ENCODE measurements at regions not wholly inside any gene's neighbourhood (a gene's known extent, or its start where the extent isn't known, plus 50 kb on each side); places are given as distances from the start of the nearest gene placed in this dataset.

DNA sequence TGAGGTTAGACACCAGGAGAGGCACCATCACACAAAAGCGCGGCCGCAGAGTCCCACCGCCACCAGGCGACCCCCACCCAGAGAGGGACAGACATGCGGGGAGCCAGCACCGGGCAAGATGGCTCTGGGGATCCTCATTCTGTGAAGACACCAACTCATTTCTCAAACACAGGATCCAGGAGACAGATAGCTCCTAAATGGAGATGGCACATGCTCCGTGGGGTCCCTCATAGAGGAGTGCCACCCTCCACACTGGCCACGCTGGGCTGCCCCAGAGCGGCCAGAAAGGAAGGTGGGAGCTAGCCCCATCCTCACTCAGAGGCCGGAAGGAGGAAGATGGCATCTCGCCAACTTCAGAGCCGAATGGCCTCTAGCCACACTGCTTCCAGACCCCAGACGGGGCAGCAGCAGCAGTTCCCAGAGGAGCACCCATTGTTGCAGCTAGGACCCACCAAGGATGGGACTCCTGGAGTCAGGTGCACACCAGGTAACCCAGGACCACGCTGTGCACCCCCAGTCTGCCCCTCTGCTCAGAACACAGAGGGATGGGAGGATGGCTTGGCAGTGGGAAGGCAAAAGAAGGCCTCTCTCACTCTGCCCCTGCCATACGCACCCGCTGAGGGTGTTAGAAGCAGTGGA lies 78.6 kb downstream of the ZIC5 start:
- no peaks in the 10 kb centered on the region for H3K36me3 ChIP-seq
- no peaks in the 10 kb centered on the region for H3K4me1 ChIP-seq
- no peak overlapping the region for H3K4me3 ChIP-seq
- DNase-seq = no peak
- no peaks in the 10 kb centered on the region for H3K9me3 ChIP-seq
- intact Hi-C loops (cut with DNase I) = no loop called here
- peaks cover 26% of the 10 kb centered on the region for H3K27me3 ChIP-seq
- no peak for TF ChIP-seq CTCF (IDR thresholded peaks at IDR 0.05)
- no peak overlapping the region for H3K27ac ChIP-seq
- no peak overlapping the region for H3K9ac ChIP-seq (ENCODE audit: low read depth in 2 of 2, low read length in 2 of 2)

DNA sequence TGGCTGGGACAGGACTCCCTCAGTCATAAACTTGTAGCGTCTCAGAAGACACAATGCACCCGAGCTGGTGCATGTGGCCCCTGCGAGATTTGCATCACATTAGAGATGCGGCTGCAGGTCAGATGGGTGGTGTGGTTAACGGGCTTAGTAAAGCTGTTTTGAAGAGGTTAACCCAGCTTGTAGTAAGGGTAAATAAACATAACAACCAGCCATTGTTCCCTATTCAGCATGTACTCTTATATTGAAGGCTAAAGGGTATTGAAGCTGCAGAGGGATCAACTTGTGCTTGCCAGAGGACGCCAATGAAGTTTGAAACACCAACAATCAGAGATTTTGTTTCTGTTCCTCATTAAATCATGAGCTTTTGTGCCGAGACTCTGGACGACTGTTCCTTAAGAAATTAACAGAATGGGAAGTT lies 79.4 kb downstream of the ZIC5 start:
- Histone ChIP-seq H3K27ac (no peak overlapping the region), H3K4me3 (no peak overlapping the region), H3K36me3 (no peaks in the 10 kb centered on the region), H3K9me3 (no peaks in the 10 kb centered on the region), H3K9ac (ENCODE audit: low read depth in 2 of 2, low read length in 2 of 2) (no peak overlapping the region), H3K27me3 (peaks cover 26% of the 10 kb centered on the region), H3K4me1 (no peaks in the 10 kb centered on the region)
- no peak for DNase-seq
- no peak for TF ChIP-seq CTCF (IDR thresholded peaks at IDR 0.05)
- intact Hi-C loops (cut with DNase I) = no loop called here

GRCh38 chr13:99886706-99887105 lies 84.9 kb downstream of the ZIC5 start:
- TF ChIP-seq CTCF (IDR thresholded peaks at IDR 0.05) = no peak
- H3K27ac ChIP-seq = no peak overlapping the region
- H3K4me3 ChIP-seq = no peak overlapping the region
- H3K4me1 ChIP-seq = no peaks in the 10 kb centered on the region
- no peaks in the 10 kb centered on the region for H3K36me3 ChIP-seq
- DNase-seq = no peak
- H3K9ac ChIP-seq (ENCODE audit: low read depth in 2 of 2, low read length in 2 of 2) = no peak overlapping the region
- intact Hi-C loops (cut with DNase I) = no loop called here
- H3K27me3 ChIP-seq = no peaks in the 10 kb centered on the region
- H3K9me3 ChIP-seq = no peaks in the 10 kb centered on the region

DNA sequence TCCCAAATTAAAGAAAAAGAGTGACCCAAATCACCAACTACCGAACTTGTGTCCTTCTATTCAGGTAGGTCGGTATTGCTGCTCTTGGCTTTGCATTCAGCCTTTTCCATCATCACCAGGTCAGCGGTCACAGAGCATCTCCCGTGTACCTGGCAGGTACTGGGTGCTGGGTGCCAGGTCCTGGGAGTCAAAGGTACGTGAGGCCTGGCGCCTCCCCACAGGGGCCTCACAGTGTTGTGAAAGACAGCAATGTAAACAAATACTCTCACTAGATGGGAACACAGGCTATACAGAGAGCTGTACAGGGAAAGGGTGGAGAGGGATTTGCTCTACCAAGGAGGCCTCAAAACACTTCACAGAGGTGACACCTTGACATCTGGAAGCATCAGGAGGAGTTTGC lies 86.7 kb downstream of the ZIC5 start:
- no peak overlapping the region for H3K4me3 ChIP-seq
- intact Hi-C loops (cut with DNase I) = no loop called here
- no peaks in the 10 kb centered on the region for H3K4me1 ChIP-seq
- H3K27me3 ChIP-seq = no peaks in the 10 kb centered on the region
- no peak for TF ChIP-seq CTCF (IDR thresholded peaks at IDR 0.05)
- no peaks in the 10 kb centered on the region for H3K36me3 ChIP-seq
- H3K27ac ChIP-seq = no peak overlapping the region
- H3K9me3 ChIP-seq = no peaks in the 10 kb centered on the region
- DNase-seq = no peak
- H3K9ac ChIP-seq (ENCODE audit: low read depth in 2 of 2, low read length in 2 of 2) = no peak overlapping the region

DNA sequence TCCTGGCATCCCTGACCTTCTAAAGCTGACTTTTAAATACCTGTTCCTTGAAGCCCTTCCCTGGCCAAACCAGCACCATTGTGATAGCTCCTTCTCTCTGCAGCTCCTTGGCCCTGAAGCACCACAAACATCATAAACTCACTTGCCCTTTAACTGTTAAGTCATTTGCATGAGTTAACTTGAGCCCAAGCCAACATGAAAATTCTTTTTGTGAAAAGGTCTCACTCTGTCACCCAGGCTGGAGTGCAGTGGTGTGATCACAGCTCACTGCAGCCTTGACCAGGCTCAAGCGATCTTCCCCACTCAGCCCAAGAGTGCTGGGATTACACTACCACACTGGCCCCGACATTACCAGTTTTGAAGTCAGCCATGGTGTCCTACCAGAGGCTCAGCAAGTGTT lies 87.8 kb downstream of the ZIC5 start:
- no peak for TF ChIP-seq CTCF (IDR thresholded peaks at IDR 0.05)
- no peak overlapping the region for H3K27ac ChIP-seq
- no peak overlapping the region for H3K9ac ChIP-seq (ENCODE audit: low read depth in 2 of 2, low read length in 2 of 2)
- H3K4me3 ChIP-seq = no peak overlapping the region
- no peaks in the 10 kb centered on the region for H3K9me3 ChIP-seq
- H3K4me1 ChIP-seq = no peaks in the 10 kb centered on the region
- no peaks in the 10 kb centered on the region for H3K27me3 ChIP-seq
- DNase-seq = no peak
- intact Hi-C loops (cut with DNase I) = no loop called here
- no peaks in the 10 kb centered on the region for H3K36me3 ChIP-seq
